ENCODE measurements at regions not wholly inside any gene's neighbourhood (a gene's known extent, or its start where the extent isn't known, plus 50 kb on each side); places are given as distances from the start of the nearest gene placed in this dataset.
"Not testable (repeated sequence)": the region's sequence is repeated elsewhere in the genome, so short reads cannot be mapped to it uniquely, and the experiment has no call there.

- peak; percentile 23 for TF ChIP-seq CTCF (conservative IDR thresholded peaks at IDR 0.05)
- not testable (repeated sequence) for TF ChIP-seq ZFX (IDR thresholded peaks at IDR 0.05)
Observed at GRCh38 chr13:65202845-65203244, 2027.3 kb downstream of the PCDH9 start.

Measured in C4-2B (cell line).